IMR-90 (cell line): ENCODE measurements at regions not wholly inside any gene's neighbourhood (a gene's known extent, or its start where the extent isn't known, plus 50 kb on each side); places are given as distances from the start of the nearest gene placed in this dataset.

Experiments used
- ATAC-seq: fragments of 200-7000 bp; cut with Tn5 transposase; 2 replicates; pipeline ENCODE4 v1.9.1; 2020; ENCODE audit warnings: low read depth, mild to moderate bottlenecking, moderate library complexity
- BruUV-seq: library from RNA; stranded (reverse); fragments of 400-500 nt; replicated peaks from 2 replicates; lab custom pipeline; 2021; lab: Mats Ljungman, UMichigan
- CTCF ChIA-PET: fragments of 300-600 bp; formaldehyde crosslinking; extraction: SDS; loops from one replicate; lab custom pipeline; 2021; ENCODE audit warnings: antibody characterized with exemption; lab: Yijun Ruan, JAX
- POLR2A ChIA-PET: fragments of 300-600 bp; sonication (Branson Sonifier 250); formaldehyde crosslinking; loops from one replicate; lab custom pipeline; 2022; ENCODE audit warnings: antibody characterized with exemption; ENCODE audit not compliant: unreplicated experiment; lab: Charles Lee
- DNase-seq: peaks from one replicate; pipeline ENCODE4 v3.0.0; 2013
- H2AFZ ChIP-seq: replicated peaks from 2 replicates; pipeline ENCODE3; 2013; ENCODE audit warnings: low read length, mild to moderate bottlenecking; ENCODE audit not compliant: poor library complexity
- H2AK5ac ChIP-seq: 2 replicates; pipeline ENCODE4 v1.6.1; 2013; ENCODE audit warnings: low read depth, low read length, inconsistent platforms
- H2AK9ac ChIP-seq: replicated peaks from 2 replicates; pipeline ENCODE3; 2013; ENCODE audit warnings: mild to moderate bottlenecking, low read depth, low read length, moderate library complexity; ENCODE audit not compliant: poor library complexity
- H2BK120ac ChIP-seq: 2 replicates; pipeline ENCODE4 v1.6.1; 2013; ENCODE audit warnings: low read depth, low read length, inconsistent platforms
- H2BK15ac ChIP-seq: 3 replicates; pipeline ENCODE4 v1.6.1; 2013; ENCODE audit warnings: low read depth, low read length, inconsistent platforms
- H2BK20ac ChIP-seq: 2 replicates; pipeline ENCODE4 v1.6.1; 2013; ENCODE audit warnings: low read depth, mild to moderate bottlenecking, inconsistent platforms, low read length, moderate library complexity
- H2BK5ac ChIP-seq: 2 replicates; pipeline ENCODE4 v1.6.1; 2013; ENCODE audit warnings: mild to moderate bottlenecking, low read depth, low read length, inconsistent platforms; ENCODE audit not compliant: poor library complexity, severe bottlenecking
- H3K14ac ChIP-seq: replicated peaks from 2 replicates; pipeline ENCODE4 v1.6.1; 2013; ENCODE audit warnings: low read depth, low read length, inconsistent platforms
- H3K18ac ChIP-seq: 2 replicates; pipeline ENCODE4 v1.6.1; 2013; ENCODE audit warnings: low read depth, low read length, control low read depth
- H3K23ac ChIP-seq: 2 replicates; pipeline ENCODE4 v1.6.1; 2013; ENCODE audit warnings: low read depth, low read length, inconsistent platforms
- H3K27ac ChIP-seq: 2 replicates; pipeline ENCODE4 v1.5.1; 2013; ENCODE audit warnings: mild to moderate bottlenecking, control low read depth, low read length; ENCODE audit not compliant: insufficient read depth
- H3K27me3 ChIP-seq: 2 replicates; pipeline ENCODE4 v1.6.1; 2013; ENCODE audit warnings: low read length; ENCODE audit not compliant: control insufficient read depth, insufficient read depth
- H3K36me3 ChIP-seq: 2 replicates; pipeline ENCODE4 v1.6.1; 2013; ENCODE audit warnings: low read length, mixed read lengths; ENCODE audit not compliant: control insufficient read depth, insufficient read depth
- H3K4ac ChIP-seq: 2 replicates; pipeline ENCODE4 v1.6.1; 2013; ENCODE audit warnings: low read depth, low read length, inconsistent platforms
- H3K4me1 ChIP-seq: 2 replicates; pipeline ENCODE4 v1.6.1; 2013; ENCODE audit warnings: low read length, mixed read lengths; ENCODE audit not compliant: control insufficient read depth, insufficient read depth
- H3K4me2 ChIP-seq: 2 replicates; pipeline ENCODE4 v1.6.1; 2013; ENCODE audit warnings: low read depth, mild to moderate bottlenecking, control low read depth, low read length, moderate library complexity
- H3K4me3 ChIP-seq: 2 replicates; pipeline ENCODE4 v1.5.1; 2013; ENCODE audit warnings: low read depth, mild to moderate bottlenecking, control low read depth, low read length, moderate library complexity; ENCODE audit not compliant: insufficient read depth
- H3K56ac ChIP-seq: 2 replicates; pipeline ENCODE4 v1.6.1; 2013; ENCODE audit warnings: low read length, inconsistent platforms; ENCODE audit not compliant: insufficient read depth; ENCODE audit errors: extremely low read depth
- H3K79me1 ChIP-seq, 2 experiments: 2 replicates each; pipeline ENCODE4 v1.6.1; 2013; ENCODE audit warnings: low read length in 2 of 2, inconsistent platforms in 1 of 2, low read depth in 1 of 2
- H3K9ac ChIP-seq: 2 replicates; pipeline ENCODE4 v1.6.1; 2013; ENCODE audit warnings: low read depth, low read length, control low read depth
- H3K9me1 ChIP-seq: 2 replicates; pipeline ENCODE4 v1.6.1; 2013; ENCODE audit warnings: low read length, inconsistent platforms; ENCODE audit not compliant: insufficient read depth
- H3K9me3 ChIP-seq: 2 replicates; pipeline ENCODE4 v1.6.1; 2013; ENCODE audit warnings: low read length; ENCODE audit not compliant: control insufficient read depth, insufficient read depth
- H4K20me1 ChIP-seq: 2 replicates; pipeline ENCODE4 v1.6.1; 2013; ENCODE audit warnings: low read length, inconsistent platforms; ENCODE audit not compliant: insufficient read depth
- H4K5ac ChIP-seq: 2 replicates; pipeline ENCODE4 v1.6.1; 2013; ENCODE audit warnings: mild to moderate bottlenecking, low read depth, low read length, control low read depth
- H4K8ac ChIP-seq, 2 experiments: 2 replicates each; pipeline ENCODE4 v1.6.1; 2013; ENCODE audit warnings: low read depth in 2 of 2, low read length in 2 of 2, control low read depth in 1 of 2, inconsistent platforms in 1 of 2
- H4K91ac ChIP-seq: 2 replicates; pipeline ENCODE4 v1.6.1; 2013; ENCODE audit warnings: low read depth, low read length, inconsistent platforms; ENCODE audit not compliant: insufficient read depth
- CEBPB ChIP-seq: IDR thresholded peaks from 2 replicates; pipeline ENCODE4 v1.6.1; 2012; ENCODE audit warnings: low read depth, low read length, improper control_type of control experiment
- MAFK ChIP-seq: IDR thresholded peaks from 2 replicates; pipeline ENCODE4 v1.6.1; 2012; ENCODE audit warnings: low read depth, low read length, improper control_type of control experiment
- RAD21 ChIP-seq: IDR thresholded peaks from 2 replicates; pipeline ENCODE4 v1.6.1; 2012; ENCODE audit warnings: low read length, improper control_type of control experiment
- RCOR1 ChIP-seq: IDR thresholded peaks from 2 replicates; pipeline ENCODE4 v1.6.1; 2012; ENCODE audit warnings: mild to moderate bottlenecking, low read length, improper control_type of control experiment; ENCODE audit not compliant: insufficient replicate concordance
- RFX5 ChIP-seq: IDR thresholded peaks from 2 replicates; pipeline ENCODE4 v1.8.0; 2012; ENCODE audit warnings: low read depth, mild to moderate bottlenecking, low read length, moderate library complexity
- SMC3 ChIP-seq: fragments of 150-350 bp; IDR thresholded peaks from 2 replicates; pipeline ENCODE4 v1.6.1; 2016; ENCODE audit warnings: low read depth, mild to moderate bottlenecking, antibody characterized with exemption, low read length, moderate library complexity
- WGBS, 2 experiments: methylation state at CpG; one replicate each; pipeline versions ENCODE4 v1.1.5 to v1.1.7; 2013; ENCODE audit warnings: missing lambda C conversion rate in 2 of 2; ENCODE audit not compliant: insufficient read length in 1 of 2; ENCODE audit errors: extremely low coverage in 2 of 2; 5-methylcytosine and 5-hydroxymethylcytosine counted together
- dilution Hi-C: fragments of 300-500 bp; cut with HindIII; formaldehyde crosslinking; loops from one replicate; pipeline ENCODE4 v1.14.3; 2018; ENCODE audit warnings: low sequenced_read_pairs; ENCODE audit not compliant: unreplicated experiment
- in situ Hi-C: fragments of 300-500 bp; cut with MboI; formaldehyde crosslinking; loops from 3 replicates; pipeline ENCODE4 v1.14.3; 2019; ENCODE audit warnings: low sequenced_read_pairs, inconsistent platforms, mixed read lengths
- intact Hi-C: fragments of 100-400 bp; cut with micrococcal nuclease; formaldehyde crosslinking; loops from 2 replicates; pipeline ENCODE4 v1.10.0; 2022
- TF ChIP-seq, protein P1 (sequence below): conservative IDR thresholded peaks from 2 replicates; pipeline ENCODE4 v1.5.1; 2012; ENCODE audit warnings: mild to moderate bottlenecking, low read depth, low read length, improper control_type of control experiment
- TF ChIP-seq, protein P2 (sequence below): fragments of 150-350 bp; IDR thresholded peaks from 2 replicates; pipeline ENCODE4 v1.6.1; 2016; ENCODE audit warnings: low read depth, mild to moderate bottlenecking, low read length, moderate library complexity, borderline replicate concordance

DNA sequence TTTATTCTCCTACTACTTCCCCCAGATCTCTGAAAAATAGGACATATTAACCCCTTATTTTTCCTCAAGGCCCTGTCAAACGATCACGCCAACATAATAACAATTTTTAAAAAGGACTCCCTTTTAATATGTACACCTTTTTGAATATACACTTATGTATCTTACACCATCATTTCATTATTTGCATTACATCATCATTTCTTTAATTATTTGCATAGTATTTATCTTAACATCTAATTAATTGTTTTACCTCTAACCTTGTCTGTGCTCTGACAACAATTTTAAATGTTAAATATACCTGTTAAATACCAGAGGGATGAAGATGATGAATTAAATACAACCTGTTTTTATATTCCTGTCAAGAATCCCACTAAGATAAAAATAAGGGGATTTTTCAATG lies 432.2 kb downstream of the PTPRC start:
- no peak for ATAC-seq
- Histone ChIP-seq H4K20me1 (no peaks in the 10 kb centered on the region), H3K27me3 (no peaks in the 10 kb centered on the region), H3K9me3 (no peaks in the 10 kb centered on the region), H3K36me3 (no peaks in the 10 kb centered on the region), H3K27ac (no peak overlapping the region), H3K18ac (no peak overlapping the region), H2BK5ac (no peak overlapping the region), H3K9me1 (no peaks in the 10 kb centered on the region), H3K9ac (no peak overlapping the region), H4K5ac (no peak overlapping the region), H4K91ac (no peak overlapping the region), H4K8ac (no peak overlapping the region), H2AK5ac (no peak overlapping the region), H3K4me3 (no peak overlapping the region), H2AK9ac (no peak overlapping the region), H3K79me1 (no peaks in the 10 kb centered on the region), H3K4me1 (no peaks in the 10 kb centered on the region), H2BK20ac (no peak overlapping the region), H2BK120ac (no peak overlapping the region), H2AFZ (no peak overlapping the region), H3K23ac (no peak overlapping the region), H2BK15ac (no peak overlapping the region), H3K4ac (no peak overlapping the region), H3K4me2 (no peak overlapping the region), H3K56ac (no peak overlapping the region), H3K14ac (no peak overlapping the region)
- no peak for TF ChIP-seq RFX5
- TF ChIP-seq SMC3 = no peak
- no peak for TF ChIP-seq MAFK
- no peak for TF ChIP-seq RCOR1
- TF ChIP-seq, protein P1, sequence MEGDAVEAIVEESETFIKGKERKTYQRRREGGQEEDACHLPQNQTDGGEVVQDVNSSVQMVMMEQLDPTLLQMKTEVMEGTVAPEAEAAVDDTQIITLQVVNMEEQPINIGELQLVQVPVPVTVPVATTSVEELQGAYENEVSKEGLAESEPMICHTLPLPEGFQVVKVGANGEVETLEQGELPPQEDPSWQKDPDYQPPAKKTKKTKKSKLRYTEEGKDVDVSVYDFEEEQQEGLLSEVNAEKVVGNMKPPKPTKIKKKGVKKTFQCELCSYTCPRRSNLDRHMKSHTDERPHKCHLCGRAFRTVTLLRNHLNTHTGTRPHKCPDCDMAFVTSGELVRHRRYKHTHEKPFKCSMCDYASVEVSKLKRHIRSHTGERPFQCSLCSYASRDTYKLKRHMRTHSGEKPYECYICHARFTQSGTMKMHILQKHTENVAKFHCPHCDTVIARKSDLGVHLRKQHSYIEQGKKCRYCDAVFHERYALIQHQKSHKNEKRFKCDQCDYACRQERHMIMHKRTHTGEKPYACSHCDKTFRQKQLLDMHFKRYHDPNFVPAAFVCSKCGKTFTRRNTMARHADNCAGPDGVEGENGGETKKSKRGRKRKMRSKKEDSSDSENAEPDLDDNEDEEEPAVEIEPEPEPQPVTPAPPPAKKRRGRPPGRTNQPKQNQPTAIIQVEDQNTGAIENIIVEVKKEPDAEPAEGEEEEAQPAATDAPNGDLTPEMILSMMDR = no peak
- TF ChIP-seq CEBPB = no peak
- no peak for TF ChIP-seq RAD21
- TF ChIP-seq, protein P2, sequence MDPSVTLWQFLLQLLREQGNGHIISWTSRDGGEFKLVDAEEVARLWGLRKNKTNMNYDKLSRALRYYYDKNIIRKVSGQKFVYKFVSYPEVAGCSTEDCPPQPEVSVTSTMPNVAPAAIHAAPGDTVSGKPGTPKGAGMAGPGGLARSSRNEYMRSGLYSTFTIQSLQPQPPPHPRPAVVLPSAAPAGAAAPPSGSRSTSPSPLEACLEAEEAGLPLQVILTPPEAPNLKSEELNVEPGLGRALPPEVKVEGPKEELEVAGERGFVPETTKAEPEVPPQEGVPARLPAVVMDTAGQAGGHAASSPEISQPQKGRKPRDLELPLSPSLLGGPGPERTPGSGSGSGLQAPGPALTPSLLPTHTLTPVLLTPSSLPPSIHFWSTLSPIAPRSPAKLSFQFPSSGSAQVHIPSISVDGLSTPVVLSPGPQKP = no peak
- no TSS peak for BruUV-seq
- no peak for DNase-seq
- WGBS, 2 experiments = no CpG with 5 or more reads among the region's 2 CpGs
- CTCF ChIA-PET = no interaction called here
- intact Hi-C loops (no loop called here), in situ Hi-C loops (no loop called here), dilution Hi-C loops (no loop called here)
- POLR2A ChIA-PET = no interaction called here
